Stomach smooth muscle (tissue), 2 donors: ENCODE measurements at regions not wholly inside any gene's neighbourhood (a gene's known extent, or its start where the extent isn't known, plus 50 kb on each side); places are given as distances from the start of the nearest gene placed in this dataset.

ENCODE experiments used
- H3K27ac ChIP-seq: one replicate; pipeline ENCODE4 v1.7.0; 2013; ENCODE audit warnings: mild to moderate bottlenecking, low read length, inconsistent platforms
- H3K27me3 ChIP-seq, 2 donors: one replicate each; pipeline ENCODE4 v1.7.0; 2013; ENCODE audit warnings: low read length in 2 of 2; ENCODE audit not compliant: insufficient read depth in 2 of 2, control insufficient read depth in 1 of 2
- H3K36me3 ChIP-seq, 2 donors: one replicate each; pipeline ENCODE4 v1.7.0; 2013; ENCODE audit warnings: low read length in 2 of 2; ENCODE audit not compliant: control insufficient read depth in 2 of 2, insufficient read depth in 2 of 2
- H3K4me1 ChIP-seq: one replicate; pipeline ENCODE4 v1.7.0; 2013; ENCODE audit warnings: low read length; ENCODE audit not compliant: control insufficient read depth, insufficient read depth
- H3K4me3 ChIP-seq, 2 donors: one replicate each; pipeline ENCODE4 v1.7.0; 2013; ENCODE audit warnings: low read length in 2 of 2
- H3K9ac ChIP-seq, 2 donors: one replicate each; pipeline ENCODE4 v1.7.0; 2013; ENCODE audit warnings: low read length in 2 of 2, mild to moderate bottlenecking in 1 of 2
- H3K9me3 ChIP-seq, 2 donors: one replicate each; pipeline ENCODE4 v1.7.0; 2013; ENCODE audit warnings: low read length in 2 of 2; ENCODE audit not compliant: control insufficient read depth in 2 of 2
- donor health status: healthy.
- donor health status: Pancreatic carcinoma.

DNA sequence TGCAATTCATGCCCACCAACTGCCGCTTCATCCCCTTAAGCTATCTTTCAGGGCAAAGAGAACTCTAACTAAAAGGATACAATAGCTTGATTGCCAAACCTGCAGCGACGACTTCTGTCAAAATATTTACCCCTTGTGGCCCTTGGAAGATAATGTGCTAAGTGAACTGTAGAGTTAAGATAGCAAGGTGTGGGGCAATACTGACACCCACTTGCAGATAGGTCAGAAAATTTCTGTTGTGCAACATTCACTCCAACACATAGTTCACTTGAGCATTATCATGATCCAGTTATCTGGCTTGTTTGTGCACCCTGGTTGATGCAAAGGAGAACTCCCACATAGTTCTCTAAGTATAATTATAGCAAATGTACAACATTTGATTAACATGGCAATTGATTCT lies 55.6 kb downstream of the RHOXF2B start:
- H3K9ac ChIP-seq: no peak overlapping the region
- no peaks in the 10 kb centered on the region for H3K9me3 ChIP-seq
- no peak overlapping the region for H3K27ac ChIP-seq
- no peaks in the 10 kb centered on the region for H3K4me1 ChIP-seq
- no peak overlapping the region for H3K4me3 ChIP-seq
- peaks cover 8 to 10% of the 10 kb centered on the region in 2 donors for H3K27me3 ChIP-seq
- no peaks in the 10 kb centered on the region for H3K36me3 ChIP-seq

- no peaks in the 10 kb centered on the region for H3K9me3 ChIP-seq
- H3K9ac ChIP-seq: no peak overlapping the region
- no peak overlapping the region for H3K4me3 ChIP-seq
- H3K27ac ChIP-seq: no peak overlapping the region
- no peaks in the 10 kb centered on the region for H3K36me3 ChIP-seq
- peaks cover 20 to 23% of the 10 kb centered on the region in 2 donors for H3K27me3 ChIP-seq
- peaks cover 9% of the 10 kb centered on the region for H3K4me1 ChIP-seq
Observed at GRCh38 chrX:120020305-120020704, 57.2 kb downstream of the RHOXF2B start.

GRCh38 chrX:120016068-120016441 lies 61.4 kb downstream of the RHOXF2B start:
- Histone ChIP-seq H3K9ac (no peak overlapping the region), H3K9me3 (no peaks in the 10 kb centered on the region), H3K27me3 (peaks cover 26 to 31% of the 10 kb centered on the region in 2 donors), H3K4me1 (peaks cover 11% of the 10 kb centered on the region), H3K4me3 (peak overlapping the region; percentile 7 to 55), H3K27ac (no peak overlapping the region), H3K36me3 (no peaks in the 10 kb centered on the region)

DNA sequence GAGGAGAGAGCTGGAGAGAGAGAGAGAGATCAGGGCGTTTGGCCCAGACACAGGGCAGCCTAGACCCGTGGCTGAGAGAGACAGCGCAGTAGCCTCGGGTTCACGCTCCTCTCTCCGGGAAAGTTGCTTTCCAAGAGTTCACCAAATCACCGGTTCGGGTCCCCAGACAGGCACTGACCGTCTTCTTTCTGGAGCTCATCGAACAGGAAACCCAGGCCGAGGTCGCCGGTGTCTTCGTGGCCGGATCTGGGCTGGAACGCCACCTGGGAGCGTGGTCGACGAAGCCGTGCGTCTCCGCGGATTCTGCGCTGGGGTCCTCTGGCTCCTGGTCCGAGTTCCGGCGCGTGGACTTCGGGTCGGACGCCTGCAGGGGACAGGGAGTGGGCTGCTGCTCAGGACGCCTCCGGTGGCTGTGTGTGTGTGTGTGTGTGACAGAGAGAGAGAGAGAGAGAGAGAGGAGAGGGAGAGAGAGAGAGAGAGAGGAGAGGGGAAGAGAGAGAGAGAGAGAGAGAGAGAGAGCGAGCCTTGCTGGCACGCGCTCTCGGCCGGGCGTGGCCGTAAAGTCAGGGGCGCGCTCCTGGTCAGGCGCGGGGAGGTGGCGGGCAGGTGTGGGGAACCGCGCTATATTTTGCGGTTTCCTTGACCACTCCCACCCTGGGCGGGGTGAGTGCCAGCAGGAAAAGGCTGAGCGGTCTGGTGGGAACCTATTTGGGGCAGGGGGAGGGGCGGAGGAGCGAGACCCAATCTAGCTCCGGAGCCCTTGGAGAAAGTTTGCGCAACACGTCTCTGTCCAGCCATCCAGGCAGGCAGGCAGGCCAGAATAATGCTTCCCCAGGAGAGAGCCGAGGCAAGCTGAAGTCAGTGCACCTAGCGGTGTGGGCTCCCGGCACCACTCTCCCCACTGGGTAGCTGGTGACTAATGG lies 62.1 kb downstream of the RHOXF2B start:
- Histone ChIP-seq H3K27me3 (peaks cover 26 to 31% of the 10 kb centered on the region in 2 donors), H3K36me3 (no peaks in the 10 kb centered on the region), H3K27ac (no peak overlapping the region), H3K4me1 (peaks cover 11% of the 10 kb centered on the region), H3K4me3 (peak overlapping the region; percentile 35 to 55), H3K9me3 (no peaks in the 10 kb centered on the region), H3K9ac (no peak overlapping the region)

DNA sequence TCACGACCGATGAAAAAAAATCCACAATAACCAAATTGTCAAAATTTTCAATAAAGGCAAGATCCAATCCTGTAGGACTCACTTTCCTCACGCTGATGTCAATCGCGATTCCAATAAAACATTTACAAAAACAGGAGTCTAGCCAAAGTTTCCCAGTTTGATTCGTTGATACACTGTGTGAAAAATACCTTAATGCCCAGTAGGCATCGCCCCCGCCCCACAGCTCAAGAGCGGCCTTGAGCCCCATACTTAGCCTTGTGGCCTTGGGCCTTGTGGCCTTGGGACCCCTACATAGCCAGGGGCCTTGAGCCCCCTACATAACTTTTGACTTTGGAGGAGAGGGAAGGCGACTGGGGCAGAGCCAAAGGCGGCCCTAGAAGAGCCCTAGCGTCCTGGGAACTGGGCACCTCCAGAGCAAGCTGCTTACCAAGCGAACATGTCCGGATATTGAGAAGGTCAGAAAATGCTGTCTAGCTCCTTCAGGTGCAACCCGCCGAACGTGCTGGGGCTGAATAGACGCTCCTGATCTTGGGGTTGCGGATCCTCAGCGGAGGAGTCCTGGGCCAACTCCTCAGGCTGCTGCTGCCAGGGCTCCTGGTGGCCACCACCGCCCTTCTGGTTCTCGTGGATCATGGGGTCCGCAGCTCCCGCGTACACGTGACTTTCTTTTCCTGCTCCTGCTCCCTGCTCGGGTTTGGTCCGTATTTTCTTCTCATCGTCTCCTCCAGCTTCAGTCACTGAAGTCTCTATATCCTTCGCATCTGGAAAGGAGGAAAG lies 62.9 kb downstream of the RHOXF2B start:
- Histone ChIP-seq H3K36me3 (no peaks in the 10 kb centered on the region), H3K9ac (no peak overlapping the region), H3K27ac (no peak overlapping the region), H3K4me3 (peak overlapping the region; percentile 35 to 55), H3K9me3 (no peaks in the 10 kb centered on the region), H3K27me3 (peaks cover 24 to 31% of the 10 kb centered on the region in 2 donors), H3K4me1 (peaks cover 11% of the 10 kb centered on the region)

GRCh38 chrX:120001787-120002186 lies 58.2 kb upstream of the NKAP start:
- Histone ChIP-seq H3K9ac (no peak overlapping the region), H3K9me3 (no peaks in the 10 kb centered on the region), H3K4me3 (no peak overlapping the region), H3K27ac (no peak overlapping the region), H3K36me3 (no peaks in the 10 kb centered on the region), H3K4me1 (peaks cover 12% of the 10 kb centered on the region), H3K27me3 (peaks cover 35 to 41% of the 10 kb centered on the region in 2 donors)

- Histone ChIP-seq H3K27me3 (peaks cover 45 to 48% of the 10 kb centered on the region in 2 donors), H3K4me1 (peaks cover 12% of the 10 kb centered on the region), H3K9ac (no peak overlapping the region), H3K27ac (no peak overlapping the region), H3K36me3 (no peaks in the 10 kb centered on the region), H3K9me3 (no peaks in the 10 kb centered on the region), H3K4me3 (peak overlapping the region; percentile 25 to 35)
Observed at GRCh38 chrX:120000490-120001246, 57.1 kb upstream of the NKAP start.

DNA sequence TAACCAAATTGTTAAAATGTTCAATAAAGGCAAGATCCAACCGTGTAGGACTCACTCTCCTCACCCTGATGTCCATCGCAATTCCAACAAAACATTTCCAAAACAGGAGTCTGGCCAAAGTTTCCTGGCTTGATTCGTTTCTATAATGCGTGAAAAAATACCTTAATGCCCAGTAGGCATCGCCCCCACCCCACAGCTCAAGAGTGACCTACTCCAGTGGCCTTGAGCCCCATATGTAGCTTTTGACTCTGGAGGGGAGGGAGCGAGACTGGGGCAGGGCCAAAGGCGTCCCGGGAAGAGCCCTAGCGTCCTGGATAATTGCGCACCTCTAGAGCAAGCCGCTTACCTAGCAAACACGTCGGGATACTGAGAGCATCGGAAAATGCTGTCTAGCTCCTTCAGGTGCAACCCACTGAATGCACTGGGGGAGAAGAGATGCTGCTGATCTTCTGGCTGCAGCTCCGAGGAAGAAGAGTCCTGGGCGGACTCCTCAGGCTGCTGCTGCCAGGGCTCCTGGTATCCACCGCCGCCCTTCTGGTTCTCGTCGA lies 55.6 kb upstream of the NKAP start:
- Histone ChIP-seq H3K36me3 (no peaks in the 10 kb centered on the region), H3K4me1 (peaks cover 12% of the 10 kb centered on the region), H3K9me3 (no peaks in the 10 kb centered on the region), H3K27me3 (peaks cover 52 to 57% of the 10 kb centered on the region in 2 donors), H3K4me3 (no peak overlapping the region), H3K27ac (no peak overlapping the region), H3K9ac (no peak overlapping the region)

GRCh38 chrX:119997570-119997969 lies 54.0 kb upstream of the NKAP start:
- no peak overlapping the region for H3K9ac ChIP-seq
- H3K36me3 ChIP-seq: no peaks in the 10 kb centered on the region
- no peak overlapping the region for H3K27ac ChIP-seq
- peaks cover 12% of the 10 kb centered on the region for H3K4me1 ChIP-seq
- H3K4me3 ChIP-seq: no peak overlapping the region
- peaks cover 59 to 69% of the 10 kb centered on the region in 2 donors for H3K27me3 ChIP-seq
- no peaks in the 10 kb centered on the region for H3K9me3 ChIP-seq
